ENCODE measurements at regions not wholly inside any gene's neighbourhood (a gene's known extent, or its start where the extent isn't known, plus 50 kb on each side); places are given as distances from the start of the nearest gene placed in this dataset.

GRCh38 chr21:24369278-24369677 is 1238.0 kb downstream of the MRPL39 start:
- TF ChIP-seq EZH2 (IDR thresholded peaks at IDR 0.05) (no peak), POLR2AphosphoS5 (IDR thresholded peaks at IDR 0.05; ENCODE audit: borderline replicate concordance, low read depth, low read length) (no peak)

Data from SK-N-MC (cell line).